ENCODE measurements at regions not wholly inside any gene's neighbourhood (a gene's known extent, or its start where the extent isn't known, plus 50 kb on each side); places are given as distances from the start of the nearest gene placed in this dataset.

DNA sequence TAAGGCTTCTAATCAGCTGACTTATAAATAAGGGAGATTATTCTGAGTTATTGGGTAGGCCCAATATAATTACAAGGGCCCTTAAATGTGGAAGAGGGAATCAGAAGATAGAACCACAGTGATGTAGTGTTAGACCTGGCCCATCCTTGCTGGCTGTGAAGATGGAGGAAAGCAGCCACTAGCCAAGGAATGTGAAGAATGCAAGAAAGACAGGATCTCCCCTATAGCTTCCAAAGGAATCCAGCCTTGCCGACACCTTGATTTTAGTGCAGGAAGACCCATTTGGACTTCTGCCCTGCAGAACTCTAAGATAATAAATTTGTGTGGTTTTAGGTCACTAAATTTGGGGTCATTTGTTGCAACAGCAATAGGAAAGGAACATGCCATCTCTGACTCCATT, 150.6 kb downstream of the SPATA18 start:
- Histone ChIP-seq H3K36me3 (ENCODE audit: control insufficient read depth, insufficient read depth, low read length) (no peaks in the 10 kb centered on the region), H2AFZ (ENCODE audit: low read depth, low read length) (no peak overlapping the region), H3K9me3 (replicated peaks; ENCODE audit: control insufficient read depth, insufficient read depth, low read depth, low read length) (no peaks in the 10 kb centered on the region), H3K4me2 (ENCODE audit: insufficient read depth, low read length) (no peak overlapping the region), H3K79me2 (ENCODE audit: control insufficient read depth, insufficient read depth, low read length) (no peaks in the 10 kb centered on the region), H3K27me3 (ENCODE audit: control insufficient read depth in 2 of 2, insufficient read depth in 2 of 2, low read length in 2 of 2) (no peaks in the 10 kb centered on the region), H3K9ac (ENCODE audit: insufficient read depth in 1 of 2, low read depth in 2 of 2, low read length in 2 of 2) (no peak overlapping the region), H3K27ac (ENCODE audit: extremely low read depth, low read depth, low read length) (no peak overlapping the region), H3K4me1 (replicated peaks in 1 of 2; ENCODE audit: control insufficient read depth in 2 of 2, insufficient read depth in 2 of 2, low read length in 2 of 2) (no peaks in the 10 kb centered on the region), H3K4me3 (no peak overlapping the region), H3K9me1 (ENCODE audit: control insufficient read depth, insufficient read depth, low read length) (no peaks in the 10 kb centered on the region), H4K20me1 (replicated peaks; ENCODE audit: control insufficient read depth, insufficient read depth, low read length) (no peaks in the 10 kb centered on the region)
- no TSS peak for BruUV-seq (replicated peaks)
- in situ Hi-C loops (cut with MboI) (no loop called here), intact Hi-C loops (cut with micrococcal nuclease) (no loop called here)
- ChIA-PET POLR2A (no interaction called here), CTCF (ENCODE audit: low intra/inter-chr PET ratio) (no interaction called here)
- TF ChIP-seq ZNF121 (CRISPR knock-in tag; conservative IDR thresholded peaks at IDR 0.05) (no peak), JUNB (CRISPR knock-in tag; conservative IDR thresholded peaks at IDR 0.05) (no peak), RBM34 (IDR thresholded peaks at IDR 0.05; ENCODE audit: borderline replicate concordance, insufficient read depth, low read length) (no peak), ZNF12 (CRISPR knock-in tag; IDR thresholded peaks at IDR 0.05) (no peak), MXI1 (IDR thresholded peaks at IDR 0.05; ENCODE audit: low read depth, low read length) (no peak), ZNF24 (IDR thresholded peaks at IDR 0.05) (no peak), RFX1 (IDR thresholded peaks at IDR 0.05) (no peak)
- TF ChIP-seq, protein P1, sequence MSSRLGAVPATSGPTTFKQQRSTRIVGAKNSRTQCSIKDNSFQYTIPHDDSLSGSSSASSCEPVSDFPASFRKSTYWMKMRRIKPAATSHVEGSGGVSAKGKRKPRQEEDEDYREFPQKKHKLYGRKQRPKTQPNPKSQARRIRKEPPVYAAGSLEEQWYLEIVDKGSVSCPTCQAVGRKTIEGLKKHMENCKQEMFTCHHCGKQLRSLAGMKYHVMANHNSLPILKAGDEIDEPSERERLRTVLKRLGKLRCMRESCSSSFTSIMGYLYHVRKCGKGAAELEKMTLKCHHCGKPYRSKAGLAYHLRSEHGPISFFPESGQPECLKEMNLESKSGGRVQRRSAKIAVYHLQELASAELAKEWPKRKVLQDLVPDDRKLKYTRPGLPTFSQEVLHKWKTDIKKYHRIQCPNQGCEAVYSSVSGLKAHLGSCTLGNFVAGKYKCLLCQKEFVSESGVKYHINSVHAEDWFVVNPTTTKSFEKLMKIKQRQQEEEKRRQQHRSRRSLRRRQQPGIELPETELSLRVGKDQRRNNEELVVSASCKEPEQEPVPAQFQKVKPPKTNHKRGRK (tag; IDR thresholded peaks at IDR 0.05) = no peak
- TF ChIP-seq, protein P2, sequence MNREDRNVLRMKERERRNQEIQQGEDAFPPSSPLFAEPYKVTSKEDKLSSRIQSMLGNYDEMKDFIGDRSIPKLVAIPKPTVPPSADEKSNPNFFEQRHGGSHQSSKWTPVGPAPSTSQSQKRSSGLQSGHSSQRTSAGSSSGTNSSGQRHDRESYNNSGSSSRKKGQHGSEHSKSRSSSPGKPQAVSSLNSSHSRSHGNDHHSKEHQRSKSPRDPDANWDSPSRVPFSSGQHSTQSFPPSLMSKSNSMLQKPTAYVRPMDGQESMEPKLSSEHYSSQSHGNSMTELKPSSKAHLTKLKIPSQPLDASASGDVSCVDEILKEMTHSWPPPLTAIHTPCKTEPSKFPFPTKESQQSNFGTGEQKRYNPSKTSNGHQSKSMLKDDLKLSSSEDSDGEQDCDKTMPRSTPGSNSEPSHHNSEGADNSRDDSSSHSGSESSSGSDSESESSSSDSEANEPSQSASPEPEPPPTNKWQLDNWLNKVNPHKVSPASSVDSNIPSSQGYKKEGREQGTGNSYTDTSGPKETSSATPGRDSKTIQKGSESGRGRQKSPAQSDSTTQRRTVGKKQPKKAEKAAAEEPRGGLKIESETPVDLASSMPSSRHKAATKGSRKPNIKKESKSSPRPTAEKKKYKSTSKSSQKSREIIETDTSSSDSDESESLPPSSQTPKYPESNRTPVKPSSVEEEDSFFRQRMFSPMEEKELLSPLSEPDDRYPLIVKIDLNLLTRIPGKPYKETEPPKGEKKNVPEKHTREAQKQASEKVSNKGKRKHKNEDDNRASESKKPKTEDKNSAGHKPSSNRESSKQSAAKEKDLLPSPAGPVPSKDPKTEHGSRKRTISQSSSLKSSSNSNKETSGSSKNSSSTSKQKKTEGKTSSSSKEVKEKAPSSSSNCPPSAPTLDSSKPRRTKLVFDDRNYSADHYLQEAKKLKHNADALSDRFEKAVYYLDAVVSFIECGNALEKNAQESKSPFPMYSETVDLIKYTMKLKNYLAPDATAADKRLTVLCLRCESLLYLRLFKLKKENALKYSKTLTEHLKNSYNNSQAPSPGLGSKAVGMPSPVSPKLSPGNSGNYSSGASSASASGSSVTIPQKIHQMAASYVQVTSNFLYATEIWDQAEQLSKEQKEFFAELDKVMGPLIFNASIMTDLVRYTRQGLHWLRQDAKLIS (CRISPR knock-in tag; IDR thresholded peaks at IDR 0.05) = no peak
- 0% methylated on average over 1 of the region's 1 CpG for WGBS (ENCODE audit: insufficient coverage, low coverage, missing lambda C conversion rate)
- ATAC-seq = no peak
- no peak for DNase-seq (ENCODE audit: extremely low read depth in 1 of 4, low spot score in 3 of 4)
- no peak for FAIRE-seq
